ENCODE measurements at regions not wholly inside any gene's neighbourhood (a gene's known extent, or its start where the extent isn't known, plus 50 kb on each side); places are given as distances from the start of the nearest gene placed in this dataset.
"Not testable (repeated sequence)": the region's sequence is repeated elsewhere in the genome, so short reads cannot be mapped to it uniquely, and the experiment has no call there.

DNA sequence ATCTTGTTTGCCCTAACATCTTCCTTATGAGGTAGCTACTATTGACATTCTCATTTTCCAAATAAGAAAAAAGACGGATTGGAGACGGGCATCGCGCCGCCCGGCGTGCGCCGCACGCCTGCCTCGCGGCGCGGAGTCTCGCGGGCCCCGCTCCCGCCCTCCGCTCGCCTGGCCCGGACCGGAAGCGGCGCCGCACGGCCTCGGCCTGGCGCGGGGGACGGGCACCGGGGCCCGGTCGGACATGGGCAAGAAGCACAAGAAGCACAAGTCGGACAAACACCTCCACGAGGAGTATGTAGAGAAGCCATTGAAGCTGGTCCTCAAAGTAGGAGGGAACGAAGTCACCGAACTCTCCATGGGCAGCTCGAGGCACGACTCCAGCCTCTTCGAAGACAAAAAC, 112.0 kb downstream of the IL12A start:
- Mint-ChIP-seq H3K27me3 (no peaks in the 10 kb centered on the region), H3K4me1 (ENCODE audit: unreplicated experiment) (no peaks in the 10 kb centered on the region), H3K4me3 (no peak overlapping the region), H3K27ac (no peak overlapping the region), H3K9me3 (no peaks in the 10 kb centered on the region), H3K36me3 (no peaks in the 10 kb centered on the region)
- no peak for DNase-seq (ENCODE audit: extremely low spot score, unreplicated experiment)
- no peak for TF ChIP-seq CTCF (conservative IDR thresholded peaks at IDR 0.05)

- DNase-seq (ENCODE audit: extremely low spot score, unreplicated experiment); H3K27me3 Mint-ChIP-seq; H3K9me3 Mint-ChIP-seq; H3K27ac Mint-ChIP-seq; H3K36me3 Mint-ChIP-seq; H3K4me3 Mint-ChIP-seq; H3K4me1 Mint-ChIP-seq (ENCODE audit: unreplicated experiment): not testable (repeated sequence)
Observed at GRCh38 chr3:160102001-160102400, 113.4 kb downstream of the IL12A start.

GRCh38 chr3:160103397-160103796, 114.8 kb downstream of the IL12A start:
- H3K27me3 Mint-ChIP-seq, result no peaks in the 10 kb centered on the region
- TF ChIP-seq CTCF (conservative IDR thresholded peaks at IDR 0.05), result no peak
- H3K9me3 Mint-ChIP-seq, result no peaks in the 10 kb centered on the region
- DNase-seq (ENCODE audit: extremely low spot score, unreplicated experiment), result no peak
- H3K36me3 Mint-ChIP-seq, result no peaks in the 10 kb centered on the region
- H3K4me1 Mint-ChIP-seq (ENCODE audit: unreplicated experiment), result no peaks in the 10 kb centered on the region
- H3K4me3 Mint-ChIP-seq, result no peak overlapping the region
- H3K27ac Mint-ChIP-seq, result no peak overlapping the region

DNA sequence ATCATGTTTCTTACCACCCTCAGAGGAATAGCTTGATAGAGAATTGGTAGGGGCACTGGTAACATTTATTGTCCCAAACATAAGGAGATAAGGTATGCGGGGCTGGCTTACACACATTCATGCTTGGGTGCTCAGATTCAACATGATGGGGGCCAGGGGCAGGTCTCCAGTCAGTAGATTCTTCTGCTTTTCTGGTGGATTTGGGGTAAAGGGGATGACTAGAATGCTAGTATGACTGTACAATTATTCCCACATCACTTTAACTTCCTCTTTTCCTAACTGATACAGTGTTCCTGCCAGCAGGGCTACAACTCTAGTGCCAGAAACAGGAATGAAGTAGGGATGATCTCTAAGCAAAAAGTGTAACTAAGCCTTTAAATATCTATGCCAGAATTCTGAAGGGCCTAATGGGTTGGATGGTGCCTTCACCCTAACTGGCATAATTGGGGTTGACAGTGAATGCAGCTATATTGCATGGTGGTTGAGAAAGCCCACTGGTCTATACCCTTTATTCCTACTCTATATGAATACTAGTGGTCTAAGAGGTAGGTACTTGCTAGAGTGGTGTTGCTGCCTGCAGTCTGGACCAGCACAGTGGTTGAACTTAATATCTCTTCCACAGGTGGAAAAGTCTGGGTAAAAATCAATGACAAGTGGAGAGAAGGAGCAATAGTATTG, 117.4 kb downstream of the IL12A start:
- Mint-ChIP-seq H3K4me1 (ENCODE audit: unreplicated experiment) (no peaks in the 10 kb centered on the region), H3K4me3 (no peak overlapping the region), H3K36me3 (no peaks in the 10 kb centered on the region), H3K9me3 (no peaks in the 10 kb centered on the region), H3K27ac (no peak overlapping the region), H3K27me3 (no peaks in the 10 kb centered on the region)
- TF ChIP-seq CTCF (conservative IDR thresholded peaks at IDR 0.05), result no peak
- DNase-seq (ENCODE audit: extremely low spot score, unreplicated experiment), result no peak

- Mint-ChIP-seq H3K4me1 (ENCODE audit: unreplicated experiment) (no peaks in the 10 kb centered on the region), H3K27me3 (no peaks in the 10 kb centered on the region), H3K4me3 (no peak overlapping the region), H3K9me3 (no peaks in the 10 kb centered on the region), H3K27ac (no peak overlapping the region), H3K36me3 (no peaks in the 10 kb centered on the region)
- DNase-seq (ENCODE audit: extremely low spot score, unreplicated experiment), result no peak
- TF ChIP-seq CTCF (conservative IDR thresholded peaks at IDR 0.05), result no peak
Observed at GRCh38 chr3:160106905-160107861, 118.0 kb upstream of the C3orf80 start.

- DNase-seq (ENCODE audit: extremely low spot score, unreplicated experiment), result no peak
- no peak for TF ChIP-seq CTCF (conservative IDR thresholded peaks at IDR 0.05)
- H3K4me3 Mint-ChIP-seq, result no peak overlapping the region
- H3K36me3 Mint-ChIP-seq, result no peaks in the 10 kb centered on the region
- no peak overlapping the region for H3K27ac Mint-ChIP-seq
- no peaks in the 10 kb centered on the region for H3K4me1 Mint-ChIP-seq (ENCODE audit: unreplicated experiment)
- peaks cover 6% of the 10 kb centered on the region for H3K27me3 Mint-ChIP-seq
- H3K9me3 Mint-ChIP-seq, result no peaks in the 10 kb centered on the region
Observed at GRCh38 chr3:160108362-160108761, 116.9 kb upstream of the C3orf80 start.
